GM19372 (cell line): ENCODE measurements at regions not wholly inside any gene's neighbourhood (a gene's known extent, or its start where the extent isn't known, plus 50 kb on each side); places are given as distances from the start of the nearest gene placed in this dataset.
A peak's percentile ranks its signal among the peaks of the same experiment; 100 is the strongest.
"Not testable (repeated sequence)": the region's sequence is repeated elsewhere in the genome, so short reads cannot be mapped to it uniquely, and the experiment has no call there.

Source experiments
- ATAC-seq: cut with Tn5 transposase; IDR thresholded peaks from one replicate; pipeline ENCODE4 v1.9.1; 2021; ENCODE audit warnings: mild to moderate bottlenecking, low read depth, moderate library complexity; ENCODE audit not compliant: unreplicated experiment

DNA sequence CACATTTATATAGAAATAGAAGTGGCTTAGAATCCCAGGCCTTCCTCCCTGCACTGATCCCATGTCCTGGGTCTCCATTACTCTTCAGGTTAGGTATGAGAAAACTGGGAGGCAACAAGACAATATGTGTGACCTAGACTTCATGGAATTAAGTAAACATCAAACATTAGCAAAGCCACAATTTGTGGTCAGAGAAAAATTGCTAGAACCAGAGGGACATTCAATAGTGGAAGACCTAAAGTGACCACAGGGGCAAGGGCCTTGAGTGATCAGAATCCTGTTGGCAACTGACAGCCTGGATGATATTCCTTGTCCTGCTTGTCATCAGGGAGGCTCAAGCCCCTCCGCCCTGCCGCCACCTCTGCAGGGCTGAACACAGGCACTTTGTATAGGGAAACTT, 322.8 kb upstream of the CTNNB1 start:
- ATAC-seq = no peak

DNA sequence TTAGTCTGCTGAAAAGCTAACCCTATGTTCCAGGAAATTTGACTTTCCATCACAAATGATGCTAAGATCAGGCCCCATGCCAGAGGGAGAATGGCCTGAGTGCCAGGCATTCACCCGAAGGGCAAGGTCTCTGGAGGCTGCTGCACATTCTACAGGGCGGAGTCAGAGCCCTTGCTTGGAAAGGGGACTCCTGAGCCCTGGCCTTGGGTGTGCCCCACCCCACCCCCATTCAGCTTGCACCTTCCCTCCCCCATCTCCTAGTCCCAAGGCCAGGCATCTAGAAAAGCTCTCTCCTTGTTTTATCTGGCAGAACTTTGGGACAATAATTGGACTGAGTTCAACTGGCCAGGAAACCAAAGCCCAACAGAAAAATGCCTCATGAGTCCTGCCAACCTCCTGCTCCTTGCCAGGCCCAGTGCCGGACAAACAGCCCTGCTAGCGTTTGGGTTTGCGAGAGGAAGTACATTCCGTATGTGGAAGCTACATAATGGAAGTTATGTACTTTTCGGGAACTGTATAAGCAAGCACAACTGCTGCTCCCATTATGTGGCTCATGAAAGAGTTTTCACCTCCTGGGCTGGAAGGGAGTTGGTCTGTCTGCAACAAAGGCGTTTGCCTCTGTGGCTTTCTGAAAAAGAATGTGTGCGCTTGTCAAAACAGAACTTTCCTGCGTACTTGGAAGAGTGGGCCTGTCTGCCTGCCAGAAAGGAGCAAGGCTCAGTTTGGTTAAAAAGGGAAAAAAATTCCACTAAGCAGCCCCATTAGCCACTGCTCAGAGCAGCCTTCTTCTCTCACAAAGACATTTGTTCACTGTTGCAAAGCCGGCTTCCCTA, 321.5 kb upstream of the CTNNB1 start:
- ATAC-seq = no peak

DNA sequence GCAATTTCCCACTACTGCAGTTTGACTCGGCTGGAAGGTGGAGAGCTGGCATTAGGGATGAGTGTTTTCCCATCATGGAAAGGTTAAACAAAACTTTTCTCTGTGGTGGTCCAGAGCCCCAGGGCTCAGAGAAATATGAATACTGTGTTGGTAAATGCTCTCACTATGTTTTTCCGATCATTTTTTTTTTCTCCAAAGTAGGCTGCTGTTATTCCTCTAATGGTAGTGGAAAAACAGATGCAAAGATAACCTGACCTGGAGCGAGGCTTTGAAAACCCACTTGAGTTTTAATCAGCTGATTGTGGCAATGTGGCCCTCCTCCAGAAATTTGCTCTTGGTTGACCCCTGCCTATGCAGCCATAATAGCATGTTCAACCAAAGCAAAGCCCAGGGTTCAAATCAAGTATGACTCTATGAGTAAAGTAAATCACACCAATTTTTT, 320.8 kb upstream of the CTNNB1 start:
- ATAC-seq = no peak

DNA sequence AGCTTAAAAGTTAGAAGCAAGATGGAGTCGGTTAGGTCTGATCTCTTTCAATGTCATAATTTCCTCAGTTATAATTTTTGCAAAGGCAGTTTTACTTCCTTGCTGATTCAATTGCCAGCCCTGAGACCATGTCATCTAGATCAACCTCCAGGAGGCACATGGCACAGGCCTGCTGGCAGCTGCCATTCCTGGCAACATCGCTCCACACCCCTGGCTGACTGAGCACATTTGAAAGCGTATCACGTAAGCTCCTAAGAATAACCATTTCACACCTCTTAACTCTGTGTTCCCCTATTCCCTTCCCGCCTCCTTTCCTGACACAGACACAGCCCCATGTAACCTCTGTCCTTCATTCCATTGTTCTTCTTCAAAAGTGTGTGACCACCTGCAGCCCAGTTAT, 313.9 kb upstream of the CTNNB1 start:
- no peak for ATAC-seq

DNA sequence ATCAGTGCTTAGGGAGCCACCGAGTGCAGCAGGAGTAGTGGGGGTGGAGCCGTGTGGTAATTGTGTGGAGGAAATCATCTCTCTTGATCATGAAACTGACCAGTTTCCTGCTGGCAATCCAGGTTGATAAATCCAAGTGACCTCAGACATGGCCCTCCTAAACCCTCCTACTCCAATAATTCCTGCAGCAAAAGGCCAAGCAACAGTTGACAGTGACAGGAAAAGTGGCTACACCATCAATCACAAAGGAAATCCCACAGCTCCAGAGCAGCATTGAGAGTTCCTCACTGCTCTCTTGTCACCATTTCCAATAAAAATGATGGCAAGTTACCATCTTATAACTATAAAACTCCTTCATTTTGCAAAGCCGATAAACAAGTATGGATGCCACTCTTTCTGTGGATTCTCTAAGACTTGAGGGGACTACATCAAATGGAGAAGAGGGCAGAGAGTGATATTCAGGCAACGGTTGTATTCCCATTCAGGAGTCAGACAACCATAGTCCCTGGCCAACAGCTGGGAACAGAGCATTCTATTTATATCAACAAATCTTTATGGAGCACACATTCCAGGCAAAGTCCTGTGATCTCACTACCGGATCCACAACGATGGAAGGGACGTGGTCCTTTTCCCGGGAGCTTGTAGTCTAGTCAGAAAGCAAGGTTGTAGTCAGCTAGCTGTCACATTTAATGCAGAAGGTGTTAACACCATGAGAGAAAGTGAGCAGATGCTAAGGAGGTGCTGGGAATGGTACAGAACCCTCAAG, 312.5 kb upstream of the CTNNB1 start:
- ATAC-seq = no peak

DNA sequence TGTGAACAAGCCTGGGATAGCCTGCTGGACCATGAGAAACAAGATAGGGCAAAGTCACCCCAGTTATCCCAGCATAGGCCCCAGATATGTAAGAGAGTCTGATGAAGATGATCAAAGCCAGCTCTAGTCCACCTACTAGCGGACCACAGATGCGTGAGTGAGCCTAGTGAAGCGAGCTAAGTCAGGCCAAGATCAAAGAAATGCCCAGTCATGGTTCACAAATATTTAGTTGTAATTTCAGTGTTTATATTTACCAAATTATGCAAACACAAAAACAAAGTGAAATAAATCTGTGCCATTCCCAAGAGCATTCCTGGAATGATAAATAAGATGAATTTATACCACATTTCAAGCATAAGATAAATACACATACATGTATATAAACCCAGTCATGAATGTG, 308.1 kb upstream of the CTNNB1 start:
- ATAC-seq = no peak

DNA sequence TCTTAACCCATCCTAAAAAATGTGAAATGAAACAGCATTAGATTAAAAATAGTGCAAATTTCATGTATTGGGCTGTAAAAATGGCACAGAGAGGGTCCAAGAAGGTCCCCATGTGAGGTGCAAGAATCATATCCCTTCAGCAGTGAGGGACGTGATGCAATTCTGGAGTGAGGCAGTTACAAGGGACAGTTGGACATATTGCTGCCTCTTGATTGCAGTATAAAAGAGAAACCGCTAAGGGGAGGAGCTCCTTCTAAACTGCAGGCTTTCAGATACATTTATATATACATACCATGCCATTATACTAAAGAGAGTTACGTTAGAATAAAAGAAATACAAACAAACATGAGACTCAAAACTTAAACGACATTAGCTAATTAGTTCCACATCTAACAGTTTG, 304.2 kb upstream of the CTNNB1 start:
- no peak for ATAC-seq

DNA sequence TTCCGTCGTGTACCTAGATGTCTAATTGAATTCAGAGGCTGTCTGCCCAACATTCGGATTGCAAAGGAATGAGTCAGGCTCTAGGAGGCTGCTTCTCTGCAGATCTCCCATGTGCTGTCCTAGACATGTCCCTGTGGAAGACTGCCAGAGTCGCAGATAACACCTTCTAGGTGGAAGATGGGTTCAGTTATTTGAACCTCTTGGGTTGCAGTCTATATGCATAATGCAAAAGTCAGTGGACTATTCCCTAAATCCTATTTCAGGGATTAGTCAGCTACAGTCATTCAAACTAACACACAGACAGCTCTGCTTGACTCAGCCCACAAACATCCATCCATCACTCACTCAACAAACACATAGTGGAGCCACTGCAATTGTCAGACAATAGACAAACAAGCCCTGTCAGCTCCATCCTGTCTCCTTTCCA, 300.0 kb upstream of the CTNNB1 start:
- ATAC-seq = no peak

DNA sequence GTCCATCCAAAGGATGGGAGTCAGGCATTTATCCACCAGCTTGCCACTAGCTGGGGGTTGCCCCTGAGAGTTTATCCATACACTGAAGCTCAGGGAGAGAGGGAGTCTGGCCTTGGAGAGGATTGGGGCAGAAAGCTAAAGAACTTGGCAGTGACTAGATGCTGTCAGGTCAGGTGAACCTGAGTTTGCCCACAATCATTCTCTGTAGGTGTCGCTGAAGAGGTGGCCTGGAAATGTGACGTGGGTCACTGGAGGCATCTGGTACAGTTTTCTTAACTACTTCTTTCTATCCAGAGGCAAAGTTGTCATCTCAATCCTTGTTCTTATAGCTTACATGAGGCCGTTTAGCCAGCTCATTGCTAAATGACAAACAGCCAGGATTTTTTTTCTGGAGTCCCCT, 298.0 kb upstream of the CTNNB1 start:
- no peak for ATAC-seq

DNA sequence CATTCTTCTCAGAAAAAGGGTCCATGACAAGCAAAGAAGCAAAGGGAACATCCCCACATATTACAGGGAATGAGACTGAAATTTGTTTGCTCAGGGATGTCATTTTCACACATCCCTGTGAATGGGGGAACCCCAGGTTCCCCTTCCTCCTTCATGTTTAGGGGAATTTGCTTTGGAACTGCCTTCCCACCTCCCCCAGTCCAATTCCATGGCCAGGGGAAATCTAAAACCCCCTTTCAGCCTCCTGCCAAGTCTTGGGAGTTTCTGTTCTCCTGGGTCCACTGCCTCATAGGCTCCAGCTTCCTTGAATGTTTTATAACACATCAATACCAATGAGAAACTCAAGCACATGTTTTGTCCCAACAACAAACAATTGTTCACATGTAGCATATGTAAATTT, 297.5 kb upstream of the CTNNB1 start:
- no peak for ATAC-seq

DNA sequence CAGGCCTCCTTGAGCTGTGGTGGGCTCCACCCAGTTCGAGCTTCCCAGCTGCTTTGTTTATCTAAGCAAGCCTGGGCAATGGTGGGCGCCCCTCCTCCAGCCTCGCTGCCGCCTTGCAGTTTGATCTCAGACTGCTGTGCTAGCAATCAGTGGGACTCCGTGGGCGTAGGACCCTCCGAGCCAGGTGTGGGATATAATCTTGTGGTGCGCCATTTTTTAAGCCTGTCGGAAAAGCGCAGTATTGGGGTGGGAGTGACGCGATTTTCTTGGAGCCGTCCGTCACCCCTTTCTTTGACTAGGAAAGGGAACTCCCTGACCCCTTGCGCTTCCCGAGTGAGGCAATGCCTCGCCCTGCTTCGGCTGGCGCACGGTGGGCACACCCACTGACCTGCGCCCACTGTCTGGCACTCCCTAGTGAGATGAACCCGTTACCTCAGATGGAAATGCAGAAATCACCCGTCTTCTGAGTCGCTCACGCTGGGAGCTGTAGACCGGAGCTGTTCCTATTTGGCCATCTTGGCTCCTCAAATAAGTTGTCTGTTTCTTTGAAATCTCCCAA, 291.3 kb upstream of the CTNNB1 start:
- not testable (repeated sequence) for ATAC-seq

DNA sequence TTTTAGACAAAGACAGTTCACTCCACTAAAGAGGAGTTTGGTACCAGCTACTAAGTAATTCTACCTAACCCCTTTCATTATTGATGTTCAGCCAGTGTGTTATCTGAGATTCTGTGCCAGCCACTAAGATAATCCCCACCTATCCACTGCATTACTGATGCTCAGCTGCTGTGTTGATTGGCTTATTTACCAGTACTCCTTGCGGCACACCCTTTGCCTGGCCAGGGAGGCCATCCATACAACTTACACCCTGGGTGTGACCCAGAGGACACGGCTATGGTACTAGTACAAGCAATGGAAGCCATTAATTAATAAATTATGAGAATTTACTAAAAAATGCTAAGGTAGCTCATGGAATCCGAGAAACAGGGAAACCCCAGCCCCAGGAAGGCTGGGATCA, 290.7 kb upstream of the CTNNB1 start:
- no peak for ATAC-seq

DNA sequence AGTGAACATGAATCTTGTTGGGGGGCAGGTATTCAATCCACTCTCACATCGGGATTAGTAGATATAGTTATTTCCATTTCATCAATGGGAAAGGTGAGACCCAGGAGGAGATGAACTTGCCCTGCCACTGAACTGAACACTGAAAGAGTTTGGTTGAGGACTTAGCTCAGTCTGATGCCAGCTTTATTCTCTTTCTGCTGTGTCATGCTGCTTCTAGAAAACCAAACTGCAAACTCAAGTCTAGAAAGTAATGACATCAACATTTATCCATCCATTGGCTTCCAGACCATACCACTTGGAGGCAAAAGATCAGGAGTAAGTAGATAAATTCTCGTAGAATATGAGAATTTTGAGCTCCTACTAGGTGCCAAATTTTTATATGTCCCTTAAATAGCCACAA, 288.0 kb upstream of the CTNNB1 start:
- no peak for ATAC-seq

DNA sequence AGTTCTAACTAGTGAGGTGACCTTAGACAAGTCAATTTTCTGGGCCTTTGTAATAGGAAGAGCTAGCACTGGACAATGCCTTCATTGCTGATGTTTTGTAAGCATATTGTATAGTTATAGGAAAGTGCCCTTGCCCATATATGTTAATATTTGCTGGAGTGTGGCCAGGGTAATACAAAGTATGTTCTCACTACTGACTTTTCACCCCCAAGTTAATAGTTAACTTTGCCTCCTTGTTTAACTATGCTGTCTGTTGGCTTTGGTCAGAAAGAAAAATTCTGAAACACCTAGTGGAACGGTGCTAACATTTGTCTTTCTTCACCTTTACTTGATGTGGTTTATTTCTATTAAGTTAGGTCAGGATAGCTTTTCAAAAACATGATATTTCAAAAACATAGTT, 287.4 kb upstream of the CTNNB1 start:
- ATAC-seq = peak; percentile 66

DNA sequence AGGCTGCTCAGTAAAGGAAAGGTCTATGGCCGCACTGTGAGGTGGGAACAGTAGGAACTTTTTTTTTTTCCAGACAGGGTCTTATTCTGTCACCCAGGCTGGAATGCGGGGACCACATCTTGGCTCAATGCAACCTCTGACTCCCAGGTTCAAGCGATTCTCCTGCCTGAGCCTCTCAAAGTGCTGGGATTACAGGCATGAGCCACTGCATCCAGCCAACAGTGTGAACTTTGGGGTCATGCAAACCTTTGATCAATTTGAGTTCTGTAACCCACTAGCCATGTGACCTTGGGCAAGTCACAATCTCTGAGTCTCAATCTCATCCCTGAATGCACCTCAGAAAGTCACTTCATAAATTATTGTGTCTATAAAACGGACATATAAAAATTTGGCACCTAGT, 286.8 kb upstream of the CTNNB1 start:
- no peak for ATAC-seq

DNA sequence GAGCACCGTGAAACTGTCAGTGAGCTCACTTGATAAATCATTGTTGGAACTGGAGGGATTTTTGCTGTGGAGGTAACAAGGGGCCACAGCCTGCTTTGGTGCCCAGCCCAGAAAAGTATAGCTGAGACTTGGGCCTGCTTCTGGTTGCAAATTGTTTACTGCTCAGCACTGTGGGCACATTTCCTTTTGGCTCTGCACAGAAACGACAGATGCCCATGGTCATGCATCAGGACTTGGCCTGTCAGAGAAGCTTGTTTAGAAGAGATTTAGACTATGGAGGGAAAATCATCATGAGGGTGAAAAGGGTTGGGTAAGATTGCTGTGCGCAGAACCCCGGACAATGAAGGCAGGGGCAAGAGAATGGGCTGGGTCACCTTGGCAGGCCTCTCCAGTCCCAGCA, 286.1 kb upstream of the CTNNB1 start:
- no peak for ATAC-seq

DNA sequence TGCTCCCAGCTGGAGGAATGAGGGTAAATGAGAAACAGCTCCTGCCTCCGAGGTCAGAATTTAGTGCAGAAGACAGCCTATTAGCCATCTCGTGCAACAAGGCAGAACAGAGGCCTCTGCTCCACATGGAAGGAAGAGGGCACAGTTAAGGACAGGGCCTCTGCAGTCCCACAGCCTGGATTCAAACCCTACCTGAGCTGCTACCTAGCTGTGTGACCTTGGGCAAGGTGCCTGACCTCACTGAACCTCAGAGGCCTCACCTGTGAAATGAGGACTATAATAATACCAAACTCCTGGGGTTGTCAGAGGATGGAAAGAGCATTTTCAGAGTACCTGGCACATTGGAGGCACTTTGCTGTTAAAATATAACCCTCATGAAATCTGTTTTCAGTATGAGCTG, 285.7 kb upstream of the CTNNB1 start:
- no peak for ATAC-seq

DNA sequence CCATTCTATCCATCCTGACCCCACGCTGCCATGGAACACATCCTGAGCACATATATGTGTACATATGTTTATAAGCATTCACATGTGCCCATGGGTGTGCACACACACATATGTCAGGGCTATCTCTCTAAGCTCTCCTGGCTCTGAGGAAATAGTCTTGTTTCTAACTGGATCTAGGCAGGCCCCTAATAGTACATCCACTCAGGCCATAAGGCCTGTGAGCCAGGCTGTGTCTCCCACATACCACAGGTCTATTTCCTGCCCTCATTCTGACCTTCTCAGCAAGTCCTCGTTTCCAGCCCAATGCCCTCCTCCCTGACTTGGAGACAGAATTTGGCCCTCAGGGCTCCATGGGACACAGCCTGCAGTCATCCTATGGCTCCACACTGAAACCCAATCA, 284.8 kb upstream of the CTNNB1 start:
- ATAC-seq = no peak

DNA sequence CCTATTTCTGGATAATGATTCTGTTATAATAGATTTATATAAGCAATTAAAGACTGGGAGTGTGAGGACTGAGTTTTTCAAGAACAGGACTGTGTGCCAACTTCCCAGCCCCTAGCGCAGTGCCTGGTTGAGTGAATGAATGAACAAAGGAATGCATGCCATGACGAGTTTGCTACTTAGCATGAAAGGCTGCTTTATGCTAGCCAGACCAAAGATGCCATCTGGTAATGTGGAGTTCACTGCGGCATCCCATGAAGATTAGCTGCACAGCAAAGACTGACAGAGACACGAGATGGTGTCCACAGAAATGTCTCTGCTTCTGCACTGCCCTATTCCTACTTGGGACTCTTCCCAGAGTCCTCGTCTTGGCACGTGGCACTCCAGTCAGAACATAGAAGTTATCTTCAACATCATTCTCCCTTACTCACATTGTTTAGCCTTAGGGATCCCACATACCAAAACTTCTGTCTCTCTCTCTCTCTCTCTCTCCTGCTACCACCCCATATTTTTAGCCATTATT, 283.9 kb upstream of the CTNNB1 start:
- ATAC-seq = no peak

DNA sequence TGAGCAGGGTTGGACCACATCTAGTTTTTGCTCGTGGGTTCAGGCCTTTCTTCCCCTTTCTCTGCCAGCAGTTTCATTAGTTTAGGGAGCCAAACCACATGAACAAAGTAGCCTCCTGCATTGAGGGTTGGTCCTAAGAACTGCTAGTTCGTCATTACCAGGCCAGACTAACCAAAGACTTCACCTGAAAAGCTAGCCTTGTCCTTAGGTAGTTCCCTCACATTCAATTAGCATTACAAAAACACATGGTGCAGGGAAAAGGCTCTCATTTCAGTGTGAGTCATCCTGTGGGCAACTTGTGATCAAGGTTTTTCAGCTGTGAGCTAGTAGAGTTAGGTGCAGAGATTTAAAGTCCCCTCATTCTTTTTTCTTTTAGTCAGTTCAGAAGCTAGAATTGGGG, 279.3 kb upstream of the CTNNB1 start:
- ATAC-seq = no peak

DNA sequence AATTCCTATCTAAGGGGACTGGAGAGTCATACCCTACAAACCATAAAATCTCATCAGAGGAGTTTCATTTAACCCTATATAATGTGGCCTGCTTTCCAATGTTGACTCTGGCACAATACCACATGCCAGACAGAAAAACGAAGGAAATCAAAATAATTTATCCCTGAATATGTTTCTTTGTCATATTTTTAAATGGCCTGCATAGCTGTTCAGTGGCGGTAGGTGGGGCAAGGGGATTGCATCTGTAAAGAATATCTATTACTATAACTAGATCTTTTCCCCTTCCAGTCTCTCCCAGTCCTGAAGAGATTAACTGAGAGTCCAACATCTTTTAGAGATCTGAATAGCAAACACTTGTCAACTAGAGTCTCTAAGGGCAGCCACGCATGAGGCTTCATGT, 278.1 kb upstream of the CTNNB1 start:
- ATAC-seq = no peak
